ENCODE measurements at regions not wholly inside any gene's neighbourhood (a gene's known extent, or its start where the extent isn't known, plus 50 kb on each side); places are given as distances from the start of the nearest gene placed in this dataset.

GRCh38 chr16:52920331-52920730 lies 132.4 kb downstream of the CHD9NB start:
- no peak for TF ChIP-seq FOXM1 (IDR thresholded peaks at IDR 0.05; ENCODE audit: low read depth, low read length)
- TF ChIP-seq SMAD5 (IDR thresholded peaks at IDR 0.05; ENCODE audit: low read depth) = no peak
- no peak for TF ChIP-seq IRF4 (IDR thresholded peaks at IDR 0.05; ENCODE audit: low read depth, low read length)
- TF ChIP-seq CREM (IDR thresholded peaks at IDR 0.05; ENCODE audit: low read depth) = no peak
- TF ChIP-seq BCLAF1 (IDR thresholded peaks at IDR 0.05) = no peak
- no peak for TF ChIP-seq MTA2 (IDR thresholded peaks at IDR 0.05; ENCODE audit: low read depth)
- TF ChIP-seq NRF1 (conservative IDR thresholded peaks at IDR 0.05; ENCODE audit: low read depth, low read length) = no peak
- no peak for TF ChIP-seq POU2F2 (IDR thresholded peaks at IDR 0.05; ENCODE audit: borderline replicate concordance, low read depth, low read length)
- TF ChIP-seq MEF2A (IDR thresholded peaks at IDR 0.05; ENCODE audit: insufficient read depth, low read depth, low read length) = no peak
- TF ChIP-seq KLF5 (IDR thresholded peaks at IDR 0.05; ENCODE audit: partially characterized antibody) = no peak
- no peak for TF ChIP-seq GABPA (IDR thresholded peaks at IDR 0.05; ENCODE audit: low read depth)
- no peak for TF ChIP-seq MTA3 (IDR thresholded peaks at IDR 0.05; ENCODE audit: borderline replicate concordance, low read length)
- no peak for TF ChIP-seq MEF2B (IDR thresholded peaks at IDR 0.05; ENCODE audit: partially characterized antibody, poor library complexity, severe bottlenecking)
- in situ Hi-C loops (cut with MboI) (no loop called here), intact Hi-C loops (cut with micrococcal nuclease; ENCODE audit: unreplicated experiment) (no loop called here)
- ChIA-PET SMC1A (ENCODE audit: uncharacterized antibody, unreplicated experiment) (interaction anchor here (1.6 kb wide), 1 partner anchor 8 kb away, joined by 5 read pairs; no protein-coding TSS in a partner anchor), RAD21 (ENCODE audit: unreplicated experiment) (no interaction called here), POLR2A (no interaction called here), CTCF (interaction anchor here (1.3 kb wide), 1 partner anchor 728 kb away, joined by 5 read pairs; no protein-coding TSS in a partner anchor)
- H4K20me1 ChIP-seq (ENCODE audit: control insufficient read depth, insufficient read depth) = no peaks in the 10 kb centered on the region
- H3K79me2 ChIP-seq (ENCODE audit: control insufficient read depth, insufficient read depth, low read length) = no peaks in the 10 kb centered on the region
- 19% methylated on average over 5 of the region's 5 CpGs for WGBS (ENCODE audit: insufficient coverage, insufficient replicate concordance, low lambda C conversion rate, missing lambda C conversion rate)
- DNase-seq (ENCODE audit: low read depth, low spot score) = no peak
- no peak overlapping the region for H3K27ac ChIP-seq (ENCODE audit: control insufficient read depth, insufficient read depth)
- no peak for ATAC-seq
- no TSS peak for BruUV-seq (replicated peaks)
- no peak overlapping the region for H2AFZ ChIP-seq (ENCODE audit: control insufficient read depth, low read depth, low read length)
- no peak overlapping the region for H3K9ac ChIP-seq (ENCODE audit: control insufficient read depth, insufficient read depth, low read length)
- H3K4me3 ChIP-seq = no peak overlapping the region
- no peaks in the 10 kb centered on the region for H3K27me3 ChIP-seq (replicated peaks in 1 of 2; ENCODE audit: control insufficient read depth in 2 of 2, insufficient read depth in 2 of 2, low read length in 1 of 2)
- H3K4me1 ChIP-seq (ENCODE audit: control insufficient read depth, insufficient read depth, low read length) = no peaks in the 10 kb centered on the region
- H3K36me3 ChIP-seq (ENCODE audit: control insufficient read depth in 2 of 2, insufficient read depth in 2 of 2, low read length in 1 of 2) = no peaks in the 10 kb centered on the region
- FAIRE-seq = no peak
- H3K4me2 ChIP-seq (ENCODE audit: control insufficient read depth, insufficient read depth) = no peak overlapping the region
- no peaks in the 10 kb centered on the region; the same call in 2 of the 3 replicates for H3K9me3 ChIP-seq (replicated peaks; ENCODE audit: control insufficient read depth, insufficient read depth, low read length)

Data from GM12878 (cell line).